ENCODE measurements at regions not wholly inside any gene's neighbourhood (a gene's known extent, or its start where the extent isn't known, plus 50 kb on each side); places are given as distances from the start of the nearest gene placed in this dataset.

GRCh38 chr4:115851918-115852766 lies 738.7 kb upstream of the NDST4 start:
- TF ChIP-seq CTCF (IDR thresholded peaks at IDR 0.05) = peak in 3 of 6 experiments; percentile 9 to 41 (median 15)
- TF ChIP-seq POLR2A (IDR thresholded peaks at IDR 0.05) = no peak
